K562 (cell line): ENCODE measurements at regions not wholly inside any gene's neighbourhood (a gene's known extent, or its start where the extent isn't known, plus 50 kb on each side); places are given as distances from the start of the nearest gene placed in this dataset.
A peak's percentile ranks its signal among the peaks of the same experiment; 100 is the strongest.

ENCODE experiments used
- ATAC-seq: fragments of 200-7000 bp; cut with Tn5 transposase; 3 replicates; pipeline ENCODE4 v1.9.1; 2020; ENCODE audit warnings: moderate library complexity
- BruUV-seq: library from RNA; stranded (reverse); fragments of 400-500 nt; replicated peaks from 2 replicates; lab custom pipeline; 2021; lab: Mats Ljungman, UMichigan
- CTCF ChIA-PET: fragments of 300-600 bp; formaldehyde crosslinking; extraction: SDS; loops from one replicate; lab custom pipeline; 2021; ENCODE audit warnings: low intra/inter-chr PET ratio; lab: Yijun Ruan, JAX
- POLR2A ChIA-PET: fragments of 300-600, 350-650 bp; sonication (Branson Sonifier 250); formaldehyde crosslinking; extraction: SDS; loops from one replicate; lab custom pipeline; 2021; ENCODE audit warnings: antibody characterized with exemption, inconsistent platforms; lab: Yijun Ruan, JAX
- DNase-seq, 4 experiments: peaks; one replicate each; pipeline versions ENCODE4 v3.0.0 to v3.0.0-alpha.2; 2011 to 2018; ENCODE audit warnings: low spot score in 3 of 4, mixed read lengths in 3 of 4; ENCODE audit errors: extremely low read depth in 1 of 4
- FAIRE-seq: peaks from 2 replicates; lab custom pipeline; 2011; peaks lifted over from hg19 to GRCh38; lab: Jason Lieb, UNC
- H2AFZ ChIP-seq: 2 replicates; pipeline ENCODE4 v1.6.0; 2011; ENCODE audit warnings: low read depth, low read length, control low read depth, inconsistent platforms
- H3K27ac ChIP-seq: fragments of 200-600 bp; 3 replicates; pipeline ENCODE4 v1.8.0; 2011; ENCODE audit warnings: low read depth, mild to moderate bottlenecking, control low read depth, inconsistent platforms, low read length, moderate library complexity, mixed read lengths; ENCODE audit errors: extremely low read depth
- H3K27me3 ChIP-seq, 2 experiments: fragments of 300-600 bp in 1 of 2; 2 replicates in 1 of 2; 3 replicates in 1 of 2; pipeline versions ENCODE4 v1.6.0 to v1.8.0; 2011; ENCODE audit warnings: inconsistent platforms in 2 of 2, low read length in 2 of 2, mild to moderate bottlenecking in 1 of 2, mixed read lengths in 1 of 2, moderate library complexity in 1 of 2; ENCODE audit not compliant: control insufficient read depth in 2 of 2, insufficient read depth in 2 of 2
- H3K36me3 ChIP-seq: fragments of 300-600 bp; 3 replicates; pipeline ENCODE4 v1.8.0; 2011; ENCODE audit warnings: mild to moderate bottlenecking, low read length, inconsistent platforms; ENCODE audit not compliant: control insufficient read depth, insufficient read depth
- H3K4me1 ChIP-seq, 2 experiments: fragments of 200-600 bp in 1 of 2; replicated peaks in 1 of 2; 2 replicates in 1 of 2; 3 replicates in 1 of 2; pipeline versions ENCODE4 v1.5.1 to v1.8.0; 2011; ENCODE audit warnings: inconsistent platforms in 2 of 2, low read length in 2 of 2, mild to moderate bottlenecking in 1 of 2, mixed read lengths in 1 of 2, moderate library complexity in 1 of 2; ENCODE audit not compliant: control insufficient read depth in 2 of 2, insufficient read depth in 2 of 2
- H3K4me2 ChIP-seq: 2 replicates; pipeline ENCODE4 v1.6.1; 2011; ENCODE audit warnings: low read length, control low read depth, inconsistent platforms, mixed read lengths; ENCODE audit not compliant: insufficient read depth
- H3K4me3 ChIP-seq: fragments of 200-600 bp; sonication (generic), shearing (Covaris generic); 2 replicates; pipeline ENCODE4 v1.5.1; 2016; ENCODE audit warnings: control low read depth, inconsistent platforms
- H3K79me2 ChIP-seq: fragments of 200-600 bp; 3 replicates; pipeline ENCODE4 v1.8.0; 2011; ENCODE audit warnings: low read length, inconsistent platforms; ENCODE audit not compliant: control insufficient read depth, insufficient read depth
- H3K9ac ChIP-seq, 2 experiments: 2 replicates each; pipeline versions ENCODE4 v1.6.0 to v1.6.1; 2011; ENCODE audit warnings: low read depth in 2 of 2, low read length in 2 of 2, control low read depth in 1 of 2, inconsistent platforms in 1 of 2, mild to moderate bottlenecking in 1 of 2, mixed read lengths in 1 of 2; ENCODE audit not compliant: insufficient read depth in 1 of 2
- H3K9me1 ChIP-seq: one replicate; pipeline ENCODE4 v1.6.0; 2011; ENCODE audit warnings: inconsistent platforms, mild to moderate bottlenecking, low read length, moderate library complexity; ENCODE audit not compliant: control insufficient read depth, insufficient read depth
- H3K9me3 ChIP-seq: replicated peaks from 2 replicates; pipeline ENCODE4 v1.5.1; 2011; ENCODE audit warnings: low read depth, low read length, inconsistent platforms; ENCODE audit not compliant: control insufficient read depth, insufficient read depth
- H4K20me1 ChIP-seq: replicated peaks from 2 replicates; pipeline ENCODE4 v1.6.1; 2011; ENCODE audit warnings: low read length, inconsistent platforms, mixed read lengths; ENCODE audit not compliant: control insufficient read depth, insufficient read depth
- GABPA ChIP-seq: fragments of 200-800 bp; sonication (Bioruptor generic); conservative IDR thresholded peaks from 2 replicates; pipeline ENCODE4 v1.6.1; 2016; ENCODE audit warnings: low read depth, missing genetic modification characterization, missing compliant biosample characterization
- NR0B1 ChIP-seq: fragments of 450-650 bp; IDR thresholded peaks from one replicate; pipeline ENCODE4 v1.6.1; 2018; ENCODE audit warnings: mild to moderate bottlenecking, moderate library complexity; ENCODE audit not compliant: partially characterized antibody
- PREB ChIP-seq: sonication (generic); formaldehyde crosslinking; IDR thresholded peaks from 2 replicates; pipeline ENCODE4 v1.8.1; 2023; ENCODE audit warnings: mild to moderate bottlenecking, missing genetic modification reagents
- ZBTB8A ChIP-seq: fragments of 450-650 bp; IDR thresholded peaks from 2 replicates; pipeline ENCODE4 v1.6.1; 2018; ENCODE audit warnings: mild to moderate bottlenecking, moderate library complexity; ENCODE audit not compliant: partially characterized antibody
- ZNF316 ChIP-seq: fragments of 450-650 bp; IDR thresholded peaks from 2 replicates; pipeline ENCODE4 v1.6.1; 2016
- WGBS: fragments of 100-300 bp; shearing (Covaris generic); methylation state at CpG from one replicate; pipeline ENCODE4 v1.1.6; 2016; ENCODE audit warnings: low coverage, mixed read lengths; ENCODE audit not compliant: insufficient coverage; ENCODE audit errors: missing lambda C conversion rate; 5-methylcytosine and 5-hydroxymethylcytosine counted together
- in situ Hi-C: fragments of 300-500 bp; cut with MboI; formaldehyde crosslinking; loops from 4 replicates; pipeline ENCODE4 v1.15.0; 2018; ENCODE audit warnings: inconsistent platforms, mixed read lengths
- intact Hi-C: fragments of 100-400 bp; cut with micrococcal nuclease; formaldehyde crosslinking; loops from 2 replicates; pipeline ENCODE4 v1.14.2; 2022
- TF ChIP-seq, protein P1 (sequence below): fragments of 450-650 bp; IDR thresholded peaks from 2 replicates; pipeline ENCODE4 v1.6.1; 2017; ENCODE audit warnings: antibody characterized with exemption
- TF ChIP-seq, protein P2 (sequence below), 2 experiments: fragments of 450-650 bp; conservative IDR thresholded peaks; 2 replicates each; pipeline ENCODE4 v1.6.1; 2017; ENCODE audit warnings: mild to moderate bottlenecking in 2 of 2, moderate library complexity in 2 of 2

- in situ Hi-C loops (no loop called here), intact Hi-C loops (no loop called here)
- ATAC-seq (peak; percentile 42; the same call in 2 of the 3 replicates), FAIRE-seq (no peak), DNase-seq (no peak)
- Histone ChIP-seq H3K4me1 (no peaks in the 10 kb centered on the region; a peak in 2 of 5 replicates), H2AFZ (peak overlapping the region; percentile 17; the same call in 1 of the 2 replicates), H4K20me1 (no peaks in the 10 kb centered on the region), H3K4me3 (no peak overlapping the region), H3K27ac (no peak overlapping the region), H3K79me2 (no peaks in the 10 kb centered on the region), H3K4me2 (no peak overlapping the region), H3K9ac (peak overlapping the region in 1 of 2 experiments; percentile 7; a peak in 1 of 4 replicates), H3K9me1 (no peaks in the 10 kb centered on the region)
- ChIA-PET POLR2A (interaction anchor here (1.1 to 2.5 kb wide), 3 partner anchors 9 to 31 kb away, joined by 3 to 8 read pairs (median 6); no protein-coding TSS in a partner anchor), CTCF (no interaction called here)
- no TSS peak for BruUV-seq
- 30% methylated on average over 8 of the region's 8 CpGs for WGBS
- TF ChIP-seq ZBTB8A, result no peak
- TF ChIP-seq GABPA (tag), result 0 out of 2 replicates have a peak, but pooled peaks have one; percentile 45
- no peak for TF ChIP-seq ZNF316
- TF ChIP-seq, all 486 proteins: peak for 1
- Histone ChIP-seq H3K36me3 (no peaks in the 10 kb centered on the region), H3K9me3 (no peaks in the 10 kb centered on the region), H3K27me3 (peaks cover 6 to 12% of the 10 kb centered on the region in 2 experiments; a peak in 4 of 5 replicates)
Observed at GRCh38 chr6:137751768-137752560, 115.1 kb upstream of the TNFAIP3 start.

GRCh38 chr6:137754366-137754765 is 112.7 kb upstream of the TNFAIP3 start:
- DNase-seq (no peak), ATAC-seq (no peak), FAIRE-seq (no peak)
- in situ Hi-C loops (no loop called here), intact Hi-C loops (no loop called here)
- H3K9me1 ChIP-seq, result no peaks in the 10 kb centered on the region
- no peak overlapping the region for H2AFZ ChIP-seq
- no peak overlapping the region for H3K9ac ChIP-seq
- H3K27ac ChIP-seq, result no peak overlapping the region
- no peaks in the 10 kb centered on the region for H4K20me1 ChIP-seq
- TF ChIP-seq, protein P1, sequence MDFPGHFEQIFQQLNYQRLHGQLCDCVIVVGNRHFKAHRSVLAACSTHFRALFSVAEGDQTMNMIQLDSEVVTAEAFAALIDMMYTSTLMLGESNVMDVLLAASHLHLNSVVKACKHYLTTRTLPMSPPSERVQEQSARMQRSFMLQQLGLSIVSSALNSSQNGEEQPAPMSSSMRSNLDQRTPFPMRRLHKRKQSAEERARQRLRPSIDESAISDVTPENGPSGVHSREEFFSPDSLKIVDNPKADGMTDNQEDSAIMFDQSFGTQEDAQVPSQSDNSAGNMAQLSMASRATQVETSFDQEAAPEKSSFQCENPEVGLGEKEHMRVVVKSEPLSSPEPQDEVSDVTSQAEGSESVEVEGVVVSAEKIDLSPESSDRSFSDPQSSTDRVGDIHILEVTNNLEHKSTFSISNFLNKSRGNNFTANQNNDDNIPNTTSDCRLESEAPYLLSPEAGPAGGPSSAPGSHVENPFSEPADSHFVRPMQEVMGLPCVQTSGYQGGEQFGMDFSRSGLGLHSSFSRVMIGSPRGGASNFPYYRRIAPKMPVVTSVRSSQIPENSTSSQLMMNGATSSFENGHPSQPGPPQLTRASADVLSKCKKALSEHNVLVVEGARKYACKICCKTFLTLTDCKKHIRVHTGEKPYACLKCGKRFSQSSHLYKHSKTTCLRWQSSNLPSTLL, result no peak
- TF ChIP-seq PREB (CRISPR knock-in tag), result no peak
- TF ChIP-seq, protein P2, sequence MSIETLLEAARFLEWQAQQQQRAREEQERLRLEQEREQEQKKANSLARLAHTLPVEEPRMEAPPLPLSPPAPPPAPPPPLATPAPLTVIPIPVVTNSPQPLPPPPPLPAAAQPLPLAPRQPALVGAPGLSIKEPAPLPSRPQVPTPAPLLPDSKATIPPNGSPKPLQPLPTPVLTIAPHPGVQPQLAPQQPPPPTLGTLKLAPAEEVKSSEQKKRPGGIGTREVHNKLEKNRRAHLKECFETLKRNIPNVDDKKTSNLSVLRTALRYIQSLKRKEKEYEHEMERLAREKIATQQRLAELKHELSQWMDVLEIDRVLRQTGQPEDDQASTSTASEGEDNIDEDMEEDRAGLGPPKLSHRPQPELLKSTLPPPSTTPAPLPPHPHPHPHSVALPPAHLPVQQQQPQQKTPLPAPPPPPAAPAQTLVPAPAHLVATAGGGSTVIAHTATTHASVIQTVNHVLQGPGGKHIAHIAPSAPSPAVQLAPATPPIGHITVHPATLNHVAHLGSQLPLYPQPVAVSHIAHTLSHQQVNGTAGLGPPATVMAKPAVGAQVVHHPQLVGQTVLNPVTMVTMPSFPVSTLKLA (conservative IDR thresholded peaks at IDR 0.05), result no peak
- TF ChIP-seq NR0B1, result no peak
- ChIA-PET POLR2A (interaction anchor here (1.1 to 1.6 kb wide), 2 partner anchors 9 to 250 kb away, joined by 3 to 5 read pairs; no protein-coding TSS in a partner anchor), CTCF (no interaction called here)
- no peaks in the 10 kb centered on the region for H3K36me3 ChIP-seq
- H3K4me3 ChIP-seq, result no peak overlapping the region
- no peaks in the 10 kb centered on the region; a peak in 1 of 5 replicates for H3K4me1 ChIP-seq
- WGBS, result 2% methylated on average over 3 of the region's 3 CpGs
- H3K79me2 ChIP-seq, result no peaks in the 10 kb centered on the region
- peaks cover 4 to 6% of the 10 kb centered on the region in 2 experiments; a peak in 2 of 5 replicates for H3K27me3 ChIP-seq
- H3K4me2 ChIP-seq, result no peak overlapping the region
- no TSS peak for BruUV-seq
- H3K9me3 ChIP-seq, result no peaks in the 10 kb centered on the region
